ENCODE measurements at regions not wholly inside any gene's neighbourhood (a gene's known extent, or its start where the extent isn't known, plus 50 kb on each side); places are given as distances from the start of the nearest gene placed in this dataset.

- no peak for TF ChIP-seq CTCF (conservative IDR thresholded peaks at IDR 0.05)
- H3K27ac ChIP-seq: no peak overlapping the region
Observed at GRCh38 chr18:46301571-46301970, 197.4 kb downstream of the HAUS1 start.

GRCh38 chr18:46302528-46303485, 198.6 kb downstream of the HAUS1 start:
- no peak for TF ChIP-seq CTCF (conservative IDR thresholded peaks at IDR 0.05)
- H3K27ac ChIP-seq: no peak overlapping the region

GRCh38 chr18:46310258-46310657, 206.1 kb downstream of the HAUS1 start:
- no peak for TF ChIP-seq CTCF (conservative IDR thresholded peaks at IDR 0.05)
- no peak overlapping the region for H3K27ac ChIP-seq

- no peak for TF ChIP-seq CTCF (conservative IDR thresholded peaks at IDR 0.05)
- no peak overlapping the region for H3K27ac ChIP-seq
Observed at GRCh38 chr18:46310675-46311345, 206.6 kb downstream of the HAUS1 start.

- TF ChIP-seq CTCF (conservative IDR thresholded peaks at IDR 0.05): no peak
- H3K27ac ChIP-seq: no peak overlapping the region
Observed at GRCh38 chr18:46311491-46311890, 207.3 kb downstream of the HAUS1 start.

- no peak for TF ChIP-seq CTCF (conservative IDR thresholded peaks at IDR 0.05)
- H3K27ac ChIP-seq: no peak overlapping the region
Observed at GRCh38 chr18:46312221-46312620, 208.0 kb downstream of the HAUS1 start.

GRCh38 chr18:46313521-46313920, 209.3 kb downstream of the HAUS1 start:
- no peak overlapping the region for H3K27ac ChIP-seq
- TF ChIP-seq CTCF (conservative IDR thresholded peaks at IDR 0.05): no peak

All from VCaP (cell line).